Gastrocnemius medialis (tissue), 4 donors: ENCODE measurements at regions not wholly inside any gene's neighbourhood (a gene's known extent, or its start where the extent isn't known, plus 50 kb on each side); places are given as distances from the start of the nearest gene placed in this dataset.

ENCODE experiments used
- ATAC-seq, 2 donors: fragments of 150-250 bp; one replicate each; pipeline ENCODE4 v1.9.1; 2016
- DNase-seq, 2 donors: peaks; one replicate each; pipeline ENCODE4 v3.0.0-alpha.2; 2019
- H3K27ac ChIP-seq, 4 donors: fragments of 200-600 bp; sonication (generic); 1 replicate in 1 of 4; 2 replicates in 3 of 4; pipeline ENCODE4 v1.5.1; 2016 to 2018; ENCODE audit warnings: mild to moderate bottlenecking in 2 of 4, moderate library complexity in 1 of 4
- H3K27me3 ChIP-seq, 3 donors: fragments of 200-600 bp; sonication (generic) in 2 of 3; 1 replicate in 1 of 3; 2 replicates in 2 of 3; pipeline versions ENCODE4 v1.5.1 to v1.6.0; 2016 to 2019; ENCODE audit warnings: mild to moderate bottlenecking in 1 of 3, moderate library complexity in 1 of 3
- H3K36me3 ChIP-seq, 2 donors: fragments of 200-600 bp; sonication (generic) in 1 of 2; one replicate each; pipeline ENCODE4 v1.5.1; 2017 to 2018
- H3K4me1 ChIP-seq, 2 donors: fragments of 200-600 bp; sonication (generic) in 1 of 2; one replicate each; pipeline ENCODE4 v1.5.1; 2016 to 2017; ENCODE audit warnings: mild to moderate bottlenecking in 2 of 2
- H3K4me3 ChIP-seq, 4 donors: fragments of 200-600 bp; sonication (generic) in 3 of 4; 1 replicate in 1 of 4; 2 replicates in 3 of 4; pipeline ENCODE4 v1.5.1; 2016 to 2019; ENCODE audit warnings: mild to moderate bottlenecking in 2 of 4
- H3K9me3 ChIP-seq, 3 donors: fragments of 200-600 bp; sonication (generic) in 2 of 3; 1 replicate in 1 of 3; 2 replicates in 2 of 3; pipeline ENCODE4 v1.5.1; 2016 to 2019
- CTCF ChIP-seq, 5 experiments: fragments of 450-650 bp in 3 of 5; fragments of 200-600 bp in 2 of 5; sonication (generic) in 2 of 5; IDR thresholded peaks in 4 of 5; conservative IDR thresholded peaks in 1 of 5; 1 replicate in 4 of 5; 2 replicates in 1 of 5; pipeline ENCODE4 v1.5.1; 2016 to 2019; ENCODE audit warnings: antibody characterized with exemption in 5 of 5, mild to moderate bottlenecking in 3 of 5, moderate library complexity in 3 of 5
- POLR2A ChIP-seq, 2 donors: fragments of 450-650 bp; IDR thresholded peaks; one replicate each; pipeline ENCODE4 v1.6.1; 2017; ENCODE audit warnings: antibody characterized with exemption in 2 of 2, mild to moderate bottlenecking in 2 of 2, moderate library complexity in 2 of 2
- in situ Hi-C, 4 donors: fragments of 200-750 bp; cut with MboI; loops; one replicate each; pipeline versions ENCODE4 v1.15.0 to v1.8.0; 2017; ENCODE audit warnings: low sequenced_read_pairs in 4 of 4
- intact Hi-C: fragments of 100-400 bp; cut with DNase I; formaldehyde crosslinking; loops from one replicate; pipeline ENCODE4 v1.15.1; 2023; ENCODE audit warnings: low total_unique reads

- DNase-seq (no peak), ATAC-seq (no peak)
- Histone ChIP-seq H3K4me3 (no peak overlapping the region), H3K27ac (no peak overlapping the region), H3K4me1 (peaks cover 29 to 41% of the 10 kb centered on the region in 2 donors), H3K36me3 (no peaks in the 10 kb centered on the region), H3K9me3 (no peaks in the 10 kb centered on the region), H3K27me3 (no peaks in the 10 kb centered on the region)
- intact Hi-C loops (loop anchor here (5.0 kb wide), 1 partner anchor 133 kb away; the partner anchor contains the start of gene UST), in situ Hi-C loops (no loop called here)
- no peak for TF ChIP-seq CTCF (IDR thresholded peaks at IDR 0.05 in 4 of 5, conservative IDR thresholded peaks at IDR 0.05 in 1 of 5)
- no peak for TF ChIP-seq POLR2A (IDR thresholded peaks at IDR 0.05)
Measured at GRCh38 chr6:148614602-148615001, 132.2 kb upstream of the UST start.

GRCh38 chr6:148616841-148617240 is 130.0 kb upstream of the UST start:
- in situ Hi-C loops (no loop called here), intact Hi-C loops (no loop called here)
- H3K27me3 ChIP-seq: no peaks in the 10 kb centered on the region
- H3K4me3 ChIP-seq: no peak overlapping the region
- H3K36me3 ChIP-seq: no peaks in the 10 kb centered on the region
- H3K27ac ChIP-seq: no peak overlapping the region
- ATAC-seq: peak; percentile 23 to 68
- H3K9me3 ChIP-seq: no peaks in the 10 kb centered on the region
- DNase-seq: no peak
- TF ChIP-seq POLR2A (IDR thresholded peaks at IDR 0.05): no peak
- no peak for TF ChIP-seq CTCF (IDR thresholded peaks at IDR 0.05 in 4 of 5, conservative IDR thresholded peaks at IDR 0.05 in 1 of 5)
- peaks cover 18 to 24% of the 10 kb centered on the region in 2 donors for H3K4me1 ChIP-seq

GRCh38 chr6:148617530-148617929 is 129.3 kb upstream of the UST start:
- in situ Hi-C loops (no loop called here), intact Hi-C loops (no loop called here)
- H3K4me1 ChIP-seq: peaks cover 11 to 21% of the 10 kb centered on the region in 2 donors
- TF ChIP-seq CTCF (IDR thresholded peaks at IDR 0.05 in 4 of 5, conservative IDR thresholded peaks at IDR 0.05 in 1 of 5) (no peak), POLR2A (IDR thresholded peaks at IDR 0.05) (no peak)
- H3K27ac ChIP-seq: no peak overlapping the region
- DNase-seq: no peak
- no peaks in the 10 kb centered on the region for H3K36me3 ChIP-seq
- H3K9me3 ChIP-seq: no peaks in the 10 kb centered on the region
- ATAC-seq: peak in 1 of 2 donors; percentile 25
- no peak overlapping the region for H3K4me3 ChIP-seq
- H3K27me3 ChIP-seq: no peaks in the 10 kb centered on the region

- DNase-seq (no peak), ATAC-seq (no peak)
- TF ChIP-seq POLR2A (IDR thresholded peaks at IDR 0.05): no peak
- TF ChIP-seq CTCF (IDR thresholded peaks at IDR 0.05 in 4 of 5, conservative IDR thresholded peaks at IDR 0.05 in 1 of 5): no peak
- H3K27ac ChIP-seq: no peak overlapping the region
- no peaks in the 10 kb centered on the region for H3K36me3 ChIP-seq
- no peaks in the 10 kb centered on the region for H3K9me3 ChIP-seq
- peaks cover 0 to 8% of the 10 kb centered on the region in 2 donors for H3K4me1 ChIP-seq
- H3K4me3 ChIP-seq: no peak overlapping the region
- in situ Hi-C loops (no loop called here), intact Hi-C loops (no loop called here)
- no peaks in the 10 kb centered on the region for H3K27me3 ChIP-seq
Measured at GRCh38 chr6:148619891-148620290, 126.9 kb upstream of the UST start.
